OCI-LY1 (cell line): ENCODE measurements at regions not wholly inside any gene's neighbourhood (a gene's known extent, or its start where the extent isn't known, plus 50 kb on each side); places are given as distances from the start of the nearest gene placed in this dataset.

ENCODE experiments used
- H2AFZ ChIP-seq: fragments of 200-600 bp; sonication (generic), shearing (Covaris generic); 2 replicates; pipeline ENCODE4 v1.6.0; 2014; ENCODE audit warnings: antibody characterized with exemption, mild to moderate bottlenecking, low read length
- H3F3A ChIP-seq: fragments of 200-600 bp; sonication (generic), shearing (Covaris generic); 2 replicates; pipeline ENCODE4 v1.6.0; 2014; ENCODE audit warnings: mild to moderate bottlenecking, antibody characterized with exemption, low read length, moderate library complexity; ENCODE audit not compliant: insufficient read depth
- H3K27ac ChIP-seq: fragments of 200-600 bp; sonication (generic); 2 replicates; pipeline ENCODE4 v1.5.1; 2014; ENCODE audit warnings: low read length, mixed run types, mild to moderate bottlenecking, low read depth; ENCODE audit not compliant: poor library complexity, severe bottlenecking
- H3K27me3 ChIP-seq: fragments of 200-600 bp; sonication (generic); 2 replicates; pipeline ENCODE4 v1.6.0; 2014; ENCODE audit warnings: antibody characterized with exemption, mild to moderate bottlenecking, low read length, moderate library complexity; ENCODE audit not compliant: insufficient read depth
- H3K36me3 ChIP-seq: fragments of 200-600 bp; sonication (generic); 2 replicates; pipeline ENCODE4 v1.6.1; 2014; ENCODE audit warnings: mild to moderate bottlenecking, antibody characterized with exemption, low read length, moderate library complexity, mixed read lengths; ENCODE audit not compliant: insufficient read depth
- H3K4me1 ChIP-seq: fragments of 200-600 bp; sonication (generic); 2 replicates; pipeline ENCODE4 v1.5.1; 2014; ENCODE audit warnings: mild to moderate bottlenecking, low read length, moderate library complexity; ENCODE audit not compliant: insufficient read depth, severe bottlenecking
- H3K4me2 ChIP-seq: fragments of 200-600 bp; sonication (generic), shearing (Covaris generic); 2 replicates; pipeline ENCODE4 v1.6.1; 2014; ENCODE audit warnings: low read length
- H3K4me3 ChIP-seq: fragments of 200-600 bp; sonication (generic); 2 replicates; pipeline ENCODE4 v1.5.1; 2014; ENCODE audit warnings: low read length, low read depth, mild to moderate bottlenecking, mixed read lengths; ENCODE audit not compliant: poor library complexity, severe bottlenecking
- H3K79me2 ChIP-seq: fragments of 200-600 bp; shearing (Covaris generic); 2 replicates; pipeline ENCODE4 v1.6.1; 2016; ENCODE audit warnings: mixed run types, low read length, mixed read lengths; ENCODE audit not compliant: insufficient read depth
- H3K9ac ChIP-seq: fragments of 200-600 bp; sonication (generic), shearing (Covaris generic); 2 replicates; pipeline ENCODE4 v1.6.1; 2014; ENCODE audit warnings: mild to moderate bottlenecking, low read length, mixed read lengths
- H3K9me2 ChIP-seq: fragments of 200-600 bp; sonication (generic), shearing (Covaris generic); 2 replicates; pipeline ENCODE4 v1.6.1; 2014; ENCODE audit warnings: low read depth, mild to moderate bottlenecking, low read length, mixed read lengths
- H3K9me3 ChIP-seq: fragments of 200-600 bp; shearing (Covaris generic); 2 replicates; pipeline ENCODE4 v1.6.1; 2014; ENCODE audit warnings: low read length, mixed read lengths
- H4K20me1 ChIP-seq: fragments of 200-600 bp; sonication (generic), shearing (Covaris generic); 2 replicates; pipeline ENCODE4 v1.6.0; 2016; ENCODE audit warnings: mild to moderate bottlenecking, low read length; ENCODE audit not compliant: insufficient read depth
- EZH2 ChIP-seq: fragments of 200-600 bp; sonication (generic), shearing (Covaris generic); IDR thresholded peaks from 2 replicates; pipeline ENCODE4 v1.8.0; 2017; ENCODE audit warnings: borderline replicate concordance, mixed run types, mild to moderate bottlenecking, antibody characterized with exemption, low read length, moderate library complexity, mixed read lengths
- TF ChIP-seq, protein P1 (sequence below): fragments of 200-600 bp; sonication (generic), shearing (Covaris generic); IDR thresholded peaks from 2 replicates; pipeline ENCODE4 v1.5.1; 2017; ENCODE audit warnings: mild to moderate bottlenecking, antibody characterized with exemption, low read length, moderate library complexity, mixed read lengths

DNA sequence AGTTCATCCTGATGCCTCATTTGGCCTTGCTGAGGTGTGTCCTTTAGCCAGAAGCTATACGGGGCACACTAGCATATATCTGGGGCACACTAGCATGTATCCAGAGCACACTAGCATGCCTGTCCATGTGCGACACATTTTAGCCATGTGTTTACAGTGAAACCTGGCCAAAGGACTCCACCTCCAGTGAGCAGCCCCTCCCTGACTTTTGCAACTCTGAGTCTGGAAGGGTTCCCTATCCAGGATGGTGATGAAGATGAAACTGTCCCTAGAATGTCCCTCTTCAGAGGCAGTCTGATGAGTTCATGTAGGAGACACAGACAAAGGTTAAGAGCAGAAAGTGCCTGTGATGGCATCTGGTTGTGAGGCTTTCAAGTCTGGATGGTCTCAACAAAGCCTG, 61.4 kb upstream of the LGALSL start:
- Histone ChIP-seq H4K20me1 (no peaks in the 10 kb centered on the region), H3K27me3 (peaks cover 3% of the 10 kb centered on the region; the same call in 1 of the 2 replicates), H3K9ac (no peak overlapping the region), H3F3A (no peaks in the 10 kb centered on the region), H3K4me3 (no peak overlapping the region), H3K79me2 (no peaks in the 10 kb centered on the region), H3K27ac (no peak overlapping the region), H3K4me2 (no peak overlapping the region), H2AFZ (no peak overlapping the region), H3K9me3 (0 out of 2 replicates have a peak, but pooled peaks cover 5% of the 10 kb centered on the region), H3K36me3 (no peaks in the 10 kb centered on the region), H3K9me2 (no peaks in the 10 kb centered on the region), H3K4me1 (no peaks in the 10 kb centered on the region)
- no peak for TF ChIP-seq EZH2
- TF ChIP-seq, protein P1, sequence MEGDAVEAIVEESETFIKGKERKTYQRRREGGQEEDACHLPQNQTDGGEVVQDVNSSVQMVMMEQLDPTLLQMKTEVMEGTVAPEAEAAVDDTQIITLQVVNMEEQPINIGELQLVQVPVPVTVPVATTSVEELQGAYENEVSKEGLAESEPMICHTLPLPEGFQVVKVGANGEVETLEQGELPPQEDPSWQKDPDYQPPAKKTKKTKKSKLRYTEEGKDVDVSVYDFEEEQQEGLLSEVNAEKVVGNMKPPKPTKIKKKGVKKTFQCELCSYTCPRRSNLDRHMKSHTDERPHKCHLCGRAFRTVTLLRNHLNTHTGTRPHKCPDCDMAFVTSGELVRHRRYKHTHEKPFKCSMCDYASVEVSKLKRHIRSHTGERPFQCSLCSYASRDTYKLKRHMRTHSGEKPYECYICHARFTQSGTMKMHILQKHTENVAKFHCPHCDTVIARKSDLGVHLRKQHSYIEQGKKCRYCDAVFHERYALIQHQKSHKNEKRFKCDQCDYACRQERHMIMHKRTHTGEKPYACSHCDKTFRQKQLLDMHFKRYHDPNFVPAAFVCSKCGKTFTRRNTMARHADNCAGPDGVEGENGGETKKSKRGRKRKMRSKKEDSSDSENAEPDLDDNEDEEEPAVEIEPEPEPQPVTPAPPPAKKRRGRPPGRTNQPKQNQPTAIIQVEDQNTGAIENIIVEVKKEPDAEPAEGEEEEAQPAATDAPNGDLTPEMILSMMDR: no peak

- Histone ChIP-seq H3K4me3 (no peak overlapping the region), H3K9ac (no peak overlapping the region), H3K27ac (no peak overlapping the region), H3K4me2 (no peak overlapping the region), H3K79me2 (no peaks in the 10 kb centered on the region), H3F3A (no peaks in the 10 kb centered on the region), H3K4me1 (no peaks in the 10 kb centered on the region), H4K20me1 (no peaks in the 10 kb centered on the region), H3K27me3 (peaks cover 3% of the 10 kb centered on the region; the same call in 1 of the 2 replicates), H3K9me2 (no peaks in the 10 kb centered on the region), H3K9me3 (0 out of 2 replicates have a peak, but pooled peaks cover 5% of the 10 kb centered on the region), H2AFZ (no peak overlapping the region), H3K36me3 (no peaks in the 10 kb centered on the region)
- no peak for TF ChIP-seq EZH2
- TF ChIP-seq, protein P1: no peak
Observed at GRCh38 chr2:64393383-64394010, 60.5 kb upstream of the LGALSL start.

GRCh38 chr2:64394153-64394552, 59.8 kb upstream of the LGALSL start:
- Histone ChIP-seq H3K27ac (no peak overlapping the region), H3K36me3 (no peaks in the 10 kb centered on the region), H3K9me2 (no peaks in the 10 kb centered on the region), H3K9ac (no peak overlapping the region), H3K4me3 (no peak overlapping the region), H3K9me3 (0 out of 2 replicates have a peak, but pooled peaks cover 5% of the 10 kb centered on the region), H3K4me2 (no peak overlapping the region), H2AFZ (no peak overlapping the region), H3K4me1 (no peaks in the 10 kb centered on the region), H4K20me1 (no peaks in the 10 kb centered on the region), H3K79me2 (no peaks in the 10 kb centered on the region), H3F3A (no peaks in the 10 kb centered on the region), H3K27me3 (peaks cover 6% of the 10 kb centered on the region; the same call in 1 of the 2 replicates)
- TF ChIP-seq EZH2: no peak
- TF ChIP-seq, protein P1: no peak
